SIG-M5 (cell line): ENCODE measurements at regions not wholly inside any gene's neighbourhood (a gene's known extent, or its start where the extent isn't known, plus 50 kb on each side); places are given as distances from the start of the nearest gene placed in this dataset.
A peak's percentile ranks its signal among the peaks of the same experiment; 100 is the strongest.

Experiments used
- DNase-seq: peaks from one replicate; lab custom pipeline; 2025; lab: John Stamatoyannopoulos, UW

DNA sequence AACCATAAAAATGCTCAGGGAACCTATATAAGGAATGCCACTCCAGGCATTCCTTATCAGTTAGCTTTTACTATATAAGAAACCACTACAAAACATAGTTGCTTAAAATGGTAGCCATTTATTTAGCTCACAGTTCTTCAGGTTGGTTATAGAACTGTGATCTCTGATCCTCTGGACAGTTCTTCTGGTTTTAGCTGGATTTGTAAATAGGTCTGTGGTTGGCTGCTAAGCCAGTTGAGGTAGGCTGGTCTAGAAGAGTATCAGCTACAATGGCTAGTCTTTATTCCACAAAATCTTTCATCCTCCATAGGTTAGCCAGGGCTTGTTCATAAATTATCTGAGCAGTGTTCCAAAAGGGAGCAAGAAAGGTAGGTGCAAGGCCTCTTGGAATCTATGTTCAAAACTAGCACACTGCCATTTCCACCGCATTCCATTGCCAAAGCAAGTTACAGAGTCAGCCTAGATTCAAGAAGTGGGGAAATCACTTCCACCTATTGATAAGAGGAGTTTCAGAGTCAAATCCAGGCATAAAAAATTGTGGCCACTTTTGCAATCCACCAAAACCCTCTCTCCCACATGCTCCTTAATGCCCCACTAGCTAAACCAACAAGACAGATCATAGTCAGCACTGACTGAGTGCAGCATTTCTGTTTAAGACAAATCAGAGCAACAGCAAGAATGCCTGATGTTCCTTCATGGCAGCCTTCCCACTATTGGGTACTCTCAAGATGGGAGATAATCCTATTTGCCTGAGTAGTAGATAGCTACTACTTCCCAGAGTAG lies 146.4 kb downstream of the IRS1 start:
- no peak for DNase-seq

DNA sequence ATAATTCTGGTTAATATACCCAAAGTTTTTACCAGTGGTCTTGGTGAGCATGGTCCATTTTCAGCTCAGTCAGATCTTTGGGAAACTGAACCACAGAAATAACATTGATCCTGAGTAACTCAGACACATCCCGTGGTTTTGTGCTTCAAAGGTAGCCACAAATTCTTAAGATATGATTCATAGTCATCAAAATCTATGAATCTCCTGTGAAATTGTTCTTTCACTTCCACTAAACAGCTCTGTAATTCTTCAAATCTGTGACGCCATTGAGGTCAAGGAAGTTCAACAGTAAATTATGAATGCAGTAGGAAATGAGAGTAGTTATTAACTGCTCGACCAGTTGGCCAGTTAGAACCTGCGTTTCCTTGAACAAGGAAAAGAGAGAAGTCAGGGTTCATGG lies 147.3 kb downstream of the IRS1 start:
- peak; percentile 52 for DNase-seq

DNA sequence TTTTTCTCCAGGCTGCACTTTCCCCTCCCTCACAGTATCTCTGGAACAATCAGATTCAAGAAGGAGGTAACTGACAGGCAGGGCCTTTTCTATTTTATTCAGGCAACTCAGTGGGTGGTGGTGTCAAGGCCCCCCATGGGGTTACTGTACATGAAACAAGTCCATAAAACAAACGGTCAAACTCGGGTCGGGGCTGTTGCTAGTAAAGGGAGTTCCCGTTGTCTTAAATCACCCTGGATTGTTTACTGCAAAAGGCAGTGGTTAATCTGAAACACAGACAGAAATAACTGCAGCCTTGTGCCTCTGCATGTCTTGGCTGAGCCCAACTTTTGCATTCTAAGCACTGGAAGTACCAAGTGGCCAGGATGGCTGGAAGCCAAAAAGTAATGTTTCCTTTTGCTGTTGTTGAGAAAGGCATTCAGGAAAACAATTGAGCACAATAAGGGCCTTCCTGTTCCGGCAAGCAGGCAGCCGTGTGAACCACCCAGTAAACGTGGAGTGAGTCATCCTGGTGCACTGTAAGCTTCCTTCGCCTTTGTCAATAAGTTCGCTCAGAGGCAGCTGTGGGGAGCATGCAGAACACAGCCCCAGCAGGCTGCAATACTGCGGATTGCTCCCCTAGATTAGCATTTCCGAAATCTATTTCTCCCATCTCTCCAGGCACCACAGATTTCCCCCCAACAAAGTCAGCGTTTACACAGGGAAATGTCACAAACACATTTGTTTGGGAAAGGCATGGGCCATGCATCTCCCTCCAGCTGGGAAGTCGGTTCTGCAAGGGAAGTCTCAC lies 149.6 kb downstream of the IRS1 start:
- DNase-seq = peak; percentile 81

DNA sequence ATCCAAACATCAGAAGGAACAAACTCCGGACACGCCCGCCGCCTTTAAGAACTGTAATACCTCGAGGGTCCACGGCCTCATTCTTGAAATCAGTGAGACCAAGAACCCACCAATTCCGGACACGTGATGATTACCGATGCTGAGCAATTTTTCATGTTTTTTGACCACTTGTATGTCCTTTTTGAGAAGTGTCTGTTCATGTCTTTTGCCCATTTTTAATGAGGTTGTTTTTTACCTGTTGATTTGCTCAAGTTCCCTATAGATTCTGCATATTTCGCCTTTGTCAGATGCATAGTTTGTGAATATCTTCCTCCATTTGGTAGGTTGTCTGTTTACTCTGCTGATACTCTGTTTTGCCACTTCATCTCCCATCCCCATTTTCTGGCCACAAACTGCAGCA lies 150.4 kb downstream of the IRS1 start:
- DNase-seq = no peak

DNA sequence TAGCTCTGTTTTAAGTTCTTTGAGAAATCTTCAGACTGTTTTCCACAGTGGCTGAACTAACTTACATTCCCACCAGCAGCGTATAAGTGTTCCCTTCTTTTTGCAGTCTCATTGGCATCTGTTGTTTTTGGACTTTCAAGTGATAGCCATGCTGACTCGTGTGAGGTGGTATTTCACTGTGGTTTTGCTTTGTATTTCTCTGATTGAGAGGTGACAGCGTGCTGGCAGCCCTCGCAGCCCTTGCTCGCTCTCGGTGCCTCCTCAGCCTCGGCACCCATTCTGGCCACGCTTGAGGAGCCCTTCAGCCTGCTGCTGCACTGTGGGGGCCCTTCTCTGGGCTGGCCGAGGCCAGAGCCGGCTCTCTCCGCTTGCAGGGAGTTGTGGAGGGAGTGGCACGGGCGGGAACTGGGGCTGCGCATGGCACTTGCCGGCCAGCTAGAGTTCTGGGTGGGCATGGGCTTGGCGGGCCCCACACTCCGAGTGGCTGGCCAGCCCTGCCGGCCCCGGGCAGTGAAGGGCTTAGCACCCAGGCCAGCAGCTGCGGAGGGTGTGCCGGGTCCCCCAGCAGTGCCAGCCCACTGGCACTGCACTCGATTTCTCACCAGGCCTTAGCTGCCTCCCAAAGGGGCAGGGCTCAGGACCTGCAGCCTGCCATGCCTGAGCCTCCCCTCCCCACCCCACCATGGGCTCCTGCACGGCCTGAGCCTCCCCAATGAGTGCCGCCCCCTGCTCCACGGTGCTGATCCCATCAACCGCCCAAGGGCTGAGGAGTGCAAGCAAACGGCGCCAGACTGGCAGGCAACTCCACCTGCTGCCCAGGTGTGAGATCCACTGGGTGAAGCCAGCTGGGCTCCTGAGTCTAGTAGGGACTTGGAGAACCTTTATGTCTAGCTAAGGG lies 151.8 kb downstream of the IRS1 start:
- no peak for DNase-seq

DNA sequence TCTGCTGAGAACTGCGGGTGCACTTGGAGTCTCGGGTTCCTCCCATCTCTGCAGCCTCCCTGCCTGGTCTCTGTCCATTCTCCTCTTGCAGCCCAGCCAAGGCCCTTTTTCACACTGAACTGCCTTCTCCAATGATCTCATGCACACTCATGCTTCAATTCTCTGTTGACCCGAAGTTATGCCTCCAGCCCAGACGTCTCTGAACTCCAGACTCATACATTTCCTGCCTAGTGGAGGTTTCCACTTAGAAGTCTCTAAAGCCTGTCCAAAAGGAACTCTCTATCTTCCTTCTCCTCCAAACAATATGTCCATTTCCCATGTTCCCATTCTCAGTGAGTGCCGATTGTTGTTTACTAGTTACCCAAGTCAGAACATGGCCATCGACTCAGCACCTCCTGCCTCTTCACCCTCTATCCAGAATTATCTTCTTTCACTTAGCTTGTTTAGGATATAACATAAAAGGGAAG lies 155.2 kb downstream of the IRS1 start:
- DNase-seq = no peak

DNA sequence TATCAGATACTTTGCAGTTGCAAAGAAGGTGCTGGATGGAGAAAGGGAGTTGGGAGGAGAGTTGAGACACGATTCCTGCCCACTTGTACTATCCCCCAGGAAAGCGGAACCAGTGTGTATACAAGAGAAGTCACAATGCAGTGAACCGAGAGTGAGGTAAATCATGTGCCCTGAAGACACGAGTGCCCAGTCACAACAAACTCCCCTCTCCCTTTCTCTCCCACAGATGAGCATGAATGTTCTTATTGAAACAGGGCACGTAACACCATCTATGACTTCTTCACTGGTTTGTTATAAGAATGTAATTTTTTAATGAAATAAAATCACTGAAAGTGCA lies 155.7 kb downstream of the IRS1 start:
- no peak for DNase-seq

DNA sequence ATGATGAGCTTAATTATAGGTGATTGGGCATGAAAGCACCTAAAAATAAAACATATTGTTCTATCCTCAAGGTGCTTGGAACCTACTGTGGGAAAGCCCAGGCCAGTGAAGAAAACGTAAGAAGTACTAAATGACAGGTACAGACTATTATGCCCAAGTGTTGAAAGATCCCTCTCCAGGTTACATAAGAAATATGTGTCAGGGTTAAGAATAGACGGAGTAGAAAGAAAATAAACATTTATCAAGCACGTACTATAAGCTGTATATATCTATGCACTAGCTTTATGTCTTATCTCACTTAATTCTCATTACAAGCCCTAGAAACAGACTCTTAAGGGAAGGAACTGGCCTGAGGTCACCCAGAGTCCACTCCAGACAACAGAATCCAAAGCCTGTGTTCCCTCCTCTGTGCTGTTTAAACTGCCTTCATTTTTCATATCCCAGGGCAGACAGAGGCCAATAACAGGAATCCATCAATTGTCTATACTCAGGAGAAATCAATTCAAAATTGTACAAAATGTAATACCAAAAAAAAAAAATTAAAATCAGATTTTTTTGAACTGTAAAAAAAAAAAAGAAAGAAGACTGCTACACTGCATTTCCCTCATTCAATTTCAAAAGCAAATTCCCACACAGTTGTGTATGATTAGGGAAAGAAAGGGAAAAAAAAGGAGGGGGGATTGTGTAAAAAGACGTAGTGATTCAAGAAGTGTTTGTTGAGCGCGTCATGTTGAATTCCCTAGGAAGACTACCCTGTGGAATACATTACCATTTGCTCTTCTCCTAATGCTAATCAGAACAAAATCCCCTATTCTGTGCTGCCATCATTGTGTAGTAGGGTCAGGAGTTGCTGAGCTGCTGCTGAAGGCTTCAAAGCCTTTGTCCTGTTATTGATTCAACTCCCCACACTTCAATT lies 156.3 kb downstream of the IRS1 start:
- DNase-seq = no peak

DNA sequence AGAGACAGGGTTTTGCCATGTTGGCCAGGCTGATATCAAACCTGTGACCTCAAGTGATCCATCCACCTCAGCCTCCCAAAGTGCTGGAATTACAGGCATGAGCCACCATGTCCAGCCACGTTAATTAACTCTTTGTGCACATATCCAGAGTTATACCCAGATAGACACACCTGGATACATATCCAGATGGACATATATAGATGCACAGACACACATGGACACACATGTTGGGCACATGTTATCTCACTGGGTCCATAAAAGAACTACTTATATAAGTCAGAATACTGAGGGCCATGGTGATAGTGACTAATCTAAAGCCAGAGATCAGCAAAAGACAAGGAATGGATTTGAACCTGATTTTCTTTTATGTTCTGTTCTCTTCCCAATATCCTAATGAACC lies 158.6 kb downstream of the IRS1 start:
- no peak for DNase-seq

DNA sequence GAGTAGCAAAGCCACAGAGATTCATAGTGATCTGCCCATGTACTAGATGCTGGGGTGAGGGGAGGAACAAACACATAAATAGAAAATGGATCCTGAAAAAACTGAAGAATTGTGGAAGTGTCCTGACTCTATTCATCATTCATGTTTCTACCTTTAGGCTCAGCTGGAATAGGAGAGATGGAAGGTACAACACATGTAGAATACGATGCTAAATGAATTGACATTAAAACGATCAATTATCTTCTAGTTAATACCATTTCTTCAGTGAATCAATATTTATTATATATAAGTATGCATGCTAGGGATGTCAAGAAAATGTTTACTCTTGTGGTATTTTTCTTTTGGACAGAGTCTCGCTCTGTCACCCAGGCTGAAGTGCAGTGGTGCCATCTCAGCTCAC lies 159.1 kb downstream of the IRS1 start:
- DNase-seq = no peak

DNA sequence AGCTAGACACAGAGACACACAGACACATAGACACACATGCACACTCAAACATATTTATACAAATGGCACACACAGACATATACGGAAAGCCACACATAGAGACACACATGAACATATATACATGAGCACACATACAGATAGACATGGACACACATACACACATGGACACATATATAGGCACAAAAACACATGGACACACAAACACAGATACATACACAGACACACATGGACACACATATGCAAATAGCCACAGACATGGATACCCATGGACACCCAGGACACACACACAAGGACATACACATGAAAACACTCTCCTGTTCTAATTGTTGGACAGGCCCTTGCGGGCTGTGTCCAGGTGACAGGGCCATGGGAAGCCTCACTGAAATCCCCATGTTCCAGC lies 160.1 kb downstream of the IRS1 start:
- no peak for DNase-seq

DNA sequence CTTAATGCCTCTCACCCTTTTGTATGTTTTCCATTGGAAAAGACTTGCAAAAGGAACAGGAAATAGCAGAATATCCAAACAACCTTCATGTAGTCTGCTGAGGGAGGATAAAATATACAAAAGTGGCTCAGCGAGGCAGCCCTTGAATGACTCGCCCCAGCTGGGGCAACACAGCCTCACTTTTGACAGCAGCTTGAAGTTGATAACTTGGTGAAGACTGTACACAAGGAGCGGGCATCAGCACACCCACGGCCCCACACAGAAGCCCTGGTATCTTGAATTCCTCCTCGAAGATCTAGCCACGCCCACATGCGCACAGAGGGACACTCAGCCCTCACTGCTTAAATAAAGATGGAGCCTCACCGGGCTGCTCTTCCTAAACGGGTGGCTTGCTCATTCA lies 161.0 kb downstream of the IRS1 start:
- DNase-seq = no peak

DNA sequence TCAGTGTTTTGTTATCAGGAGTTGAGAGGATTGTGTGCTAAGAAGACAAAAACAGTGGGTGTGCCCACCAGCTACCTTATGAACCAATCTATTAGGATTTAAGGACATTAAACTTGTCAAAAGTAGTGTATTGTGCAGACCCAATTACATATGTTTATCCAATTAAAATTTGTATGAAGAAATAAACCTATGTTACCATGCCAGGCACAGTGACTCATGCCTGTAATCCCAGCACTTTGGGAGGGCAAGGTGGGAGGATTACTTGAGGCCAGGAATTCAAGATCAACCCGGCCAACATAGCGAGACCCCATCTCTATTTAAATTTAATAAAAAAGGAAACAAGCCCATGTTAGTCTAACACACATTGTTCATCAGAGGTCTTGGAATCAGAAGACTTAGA lies 162.2 kb downstream of the IRS1 start:
- DNase-seq = no peak

DNA sequence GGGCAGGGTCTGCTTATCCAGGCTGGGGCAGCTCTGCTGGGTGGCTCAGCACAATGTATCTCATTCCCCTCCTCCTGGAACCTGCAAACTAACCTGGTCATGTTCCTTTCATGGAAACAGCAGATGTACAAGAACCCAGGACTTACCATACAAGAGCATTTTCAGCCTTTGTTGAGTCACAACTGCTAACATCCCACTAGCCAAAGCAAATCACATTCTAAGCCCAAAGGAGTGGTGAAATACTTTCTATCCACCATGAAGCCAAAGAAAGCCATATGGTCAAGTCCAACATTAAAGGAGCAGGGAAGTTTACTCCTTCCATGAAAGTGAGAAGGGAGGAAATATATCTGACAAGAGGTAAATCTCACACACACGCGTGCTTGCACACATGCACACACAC lies 163.0 kb downstream of the IRS1 start:
- DNase-seq = no peak

DNA sequence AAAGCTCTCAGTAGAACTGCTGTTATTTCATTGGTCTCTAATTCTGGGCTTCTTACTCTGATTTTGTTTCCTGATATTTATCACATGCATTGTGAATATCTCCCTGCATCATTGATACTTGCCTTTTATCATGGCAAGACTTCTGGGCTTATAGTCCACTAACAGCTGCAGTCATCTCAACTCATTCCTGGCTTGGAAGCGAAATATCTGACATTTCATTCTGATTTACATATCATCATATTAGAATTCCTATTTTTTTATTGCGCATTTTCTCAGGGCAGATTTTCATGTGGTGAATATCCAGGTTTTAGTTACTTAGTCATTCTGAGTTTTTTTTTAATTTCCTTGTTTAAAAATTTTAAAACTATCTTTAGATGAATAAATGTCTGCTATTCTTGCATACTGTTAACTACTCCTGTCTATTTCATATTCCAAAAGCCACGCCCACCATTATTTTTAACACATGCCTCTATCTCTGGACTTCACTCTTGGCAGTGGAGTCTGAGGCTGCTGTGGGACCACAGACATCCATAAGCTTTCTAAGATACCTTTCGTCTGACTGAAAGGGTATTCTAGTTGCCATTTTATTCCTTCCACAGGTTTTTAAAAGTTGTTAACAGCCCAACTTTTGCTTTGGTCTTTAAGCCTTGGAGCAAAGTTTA lies 164.5 kb downstream of the IRS1 start:
- DNase-seq = no peak

DNA sequence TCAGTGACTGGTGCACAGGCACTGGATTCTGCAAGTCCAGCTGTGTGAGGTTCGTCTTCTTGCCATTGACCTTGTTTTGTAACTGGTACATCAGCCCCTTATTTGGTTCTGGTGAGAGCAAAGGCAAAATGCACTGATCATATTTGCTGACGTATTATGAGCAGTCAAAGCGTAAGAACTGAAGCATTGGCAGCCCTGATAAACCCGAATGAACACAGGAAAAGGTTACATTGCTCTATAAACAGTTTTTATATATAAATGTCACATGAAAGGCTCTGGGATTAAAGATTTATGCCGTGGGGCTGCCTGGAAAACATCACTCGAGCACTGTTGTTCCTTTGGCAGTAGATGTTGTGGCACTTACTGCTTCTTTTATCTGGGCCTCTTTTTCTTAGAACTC lies 167.9 kb downstream of the IRS1 start:
- DNase-seq = no peak

DNA sequence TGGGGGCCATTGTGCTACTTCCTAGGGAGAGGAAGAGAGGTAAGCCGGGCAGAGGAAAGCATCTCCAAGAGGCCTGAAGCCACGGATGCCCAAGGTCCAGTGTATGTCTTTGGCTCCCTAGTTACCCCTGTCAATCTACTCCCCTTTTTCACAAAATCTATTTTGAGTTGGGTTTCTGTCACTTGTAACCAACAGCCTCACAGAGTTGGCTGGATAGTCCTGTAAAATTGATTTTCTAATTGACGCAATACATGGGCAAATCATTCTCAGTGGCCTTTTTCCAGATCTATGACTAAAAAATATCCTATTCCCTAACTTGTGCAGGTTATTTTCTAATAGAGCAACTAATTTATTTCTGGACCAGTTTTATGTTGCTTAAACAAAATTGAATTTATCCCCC lies 168.4 kb downstream of the IRS1 start:
- DNase-seq = no peak

DNA sequence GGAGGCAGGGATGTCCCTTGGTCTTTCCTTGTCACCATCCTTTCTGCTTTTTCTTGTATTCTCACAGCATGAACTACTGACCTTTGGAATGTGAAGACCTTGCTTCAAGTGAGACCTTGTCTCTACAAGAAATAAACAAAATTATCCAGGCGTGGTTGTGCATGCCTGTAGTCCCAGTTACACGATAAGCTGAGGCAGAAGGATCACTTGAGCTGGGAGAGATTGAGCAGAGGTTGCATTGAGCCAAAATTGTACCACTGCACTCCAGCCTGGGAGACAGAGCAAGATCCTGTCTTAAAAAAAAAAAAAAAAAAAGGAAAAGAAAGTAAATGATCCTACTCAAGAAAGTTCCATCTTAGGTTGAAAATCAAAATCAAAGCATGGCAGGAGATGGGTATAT lies 173.7 kb downstream of the IRS1 start:
- no peak for DNase-seq

DNA sequence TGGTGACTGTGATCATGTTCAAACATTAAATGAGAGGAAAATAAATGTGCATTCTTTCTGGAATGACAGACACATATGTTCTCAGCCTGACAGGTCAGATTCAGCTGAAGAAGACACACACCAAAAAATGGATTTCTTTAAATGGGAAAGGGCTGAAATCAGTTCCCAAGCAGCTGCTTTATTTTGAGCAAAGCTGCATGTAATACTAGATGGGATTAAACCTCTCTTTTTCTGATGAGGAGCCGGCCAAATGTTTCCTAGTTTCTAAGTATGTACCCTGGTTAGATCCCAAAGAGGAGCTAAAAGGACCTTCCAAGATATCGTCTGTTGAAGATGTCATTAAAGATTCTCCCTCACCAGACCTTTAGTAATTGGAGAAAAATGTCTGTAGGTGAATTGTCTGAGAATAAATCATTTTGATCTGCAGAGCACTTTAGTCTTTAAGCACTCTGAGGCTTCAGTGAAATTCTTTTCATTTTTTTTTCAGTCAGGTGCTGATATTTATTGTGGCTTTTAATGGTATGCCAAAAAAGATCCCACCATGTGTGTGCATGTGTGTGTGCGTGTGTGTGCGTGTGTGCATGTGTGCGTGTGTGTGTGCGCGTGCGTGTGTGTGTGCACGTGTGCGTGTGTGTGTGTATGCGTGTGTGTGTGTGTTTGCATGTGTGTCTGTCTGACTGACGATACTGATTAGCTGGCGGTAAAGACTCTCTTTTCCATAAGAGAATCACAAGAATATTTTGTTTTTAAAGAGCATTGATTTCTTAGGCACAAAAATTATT lies 175.8 kb downstream of the IRS1 start:
- no peak for DNase-seq

DNA sequence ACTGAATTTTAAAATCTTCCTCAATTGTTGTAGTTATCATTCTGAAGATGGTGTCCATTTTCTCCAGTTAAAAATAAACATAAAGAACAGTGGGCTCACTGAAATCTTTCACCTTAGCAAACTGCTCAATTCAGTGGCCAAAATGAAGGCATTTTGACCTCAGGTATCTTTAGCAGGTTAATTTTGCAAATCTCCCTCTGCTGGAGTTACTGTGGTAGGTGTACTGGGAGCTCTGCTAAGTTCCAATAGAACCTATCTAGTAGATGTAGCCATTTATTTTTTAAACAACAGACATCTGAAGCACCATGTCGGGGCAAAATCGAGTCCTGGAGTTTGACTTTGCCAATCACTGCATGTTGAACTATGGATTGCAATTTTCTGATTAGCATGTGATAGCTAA lies 177.1 kb downstream of the IRS1 start:
- DNase-seq = no peak
